ENCODE measurements at regions not wholly inside any gene's neighbourhood (a gene's known extent, or its start where the extent isn't known, plus 50 kb on each side); places are given as distances from the start of the nearest gene placed in this dataset.

DNA sequence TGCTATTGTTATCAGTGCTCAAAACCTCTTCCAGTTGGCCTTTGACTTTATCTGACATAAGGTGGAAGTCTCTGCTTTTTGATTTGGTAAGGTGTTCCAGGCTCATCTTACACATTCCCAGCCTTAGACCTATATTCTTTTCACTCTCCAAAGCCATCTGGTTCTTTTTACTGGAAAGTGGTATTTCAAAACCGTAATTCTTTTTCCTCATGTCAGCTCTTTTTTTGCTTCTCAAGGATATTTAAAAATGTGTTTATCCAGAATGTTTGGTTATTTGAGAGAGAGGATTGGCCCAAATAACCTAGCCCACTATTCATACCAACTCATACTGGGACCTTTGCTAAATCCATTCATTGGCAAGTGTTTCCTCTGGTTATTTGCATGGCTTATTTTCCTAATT lies 411.2 kb upstream of the PIK3C3 start:
- DNase-seq (ENCODE audit: low read depth): no peak

DNA sequence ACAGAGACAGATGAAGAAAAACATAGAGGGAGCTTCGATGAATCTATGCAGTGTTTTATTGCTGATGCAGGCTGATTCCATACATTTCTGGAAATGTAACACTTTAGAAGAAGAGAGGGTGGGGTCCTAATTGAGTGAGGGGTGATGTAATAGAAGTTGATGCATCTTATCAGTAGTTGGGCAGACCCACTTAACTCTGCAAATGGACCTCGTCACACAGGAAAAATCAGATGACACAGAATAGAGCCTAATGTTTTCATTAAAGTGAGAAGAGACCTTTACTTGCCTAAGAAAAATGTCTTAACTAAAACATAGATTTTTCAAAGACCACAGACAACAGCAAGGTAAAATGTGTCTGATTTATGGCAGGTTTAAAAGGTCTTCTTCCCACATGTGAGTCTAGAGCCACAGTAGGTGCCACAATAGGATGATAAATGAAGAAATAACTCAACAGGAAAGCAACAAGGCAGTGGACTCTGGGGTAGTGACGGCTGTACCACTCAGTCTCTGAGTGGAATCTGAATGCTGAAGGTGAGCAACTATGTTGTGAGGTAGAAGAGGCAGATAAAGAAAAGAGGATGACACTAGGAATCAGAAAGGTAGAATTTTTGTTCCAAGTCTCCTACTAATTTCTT lies 414.7 kb upstream of the PIK3C3 start:
- DNase-seq (ENCODE audit: low read depth): no peak

DNA sequence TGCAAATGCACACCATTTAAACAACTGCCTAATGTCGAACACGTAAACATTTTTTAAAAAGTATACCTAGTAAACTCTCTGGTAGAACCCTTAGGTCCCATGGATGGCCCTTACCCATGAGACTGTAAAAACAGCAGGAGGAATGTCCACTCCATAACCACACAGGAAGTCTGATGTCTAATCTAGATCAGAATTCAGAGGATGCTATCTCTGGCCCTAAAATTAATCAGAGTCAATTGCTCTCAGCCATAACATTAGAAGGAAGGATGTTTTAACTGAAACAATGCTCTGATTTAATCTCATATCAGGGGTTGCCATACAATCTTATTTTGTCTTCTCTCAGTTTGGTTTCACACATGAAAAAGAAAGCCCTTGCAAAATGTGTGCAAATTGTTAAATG lies 416.3 kb upstream of the PIK3C3 start:
- no peak for DNase-seq (ENCODE audit: low read depth)

DNA sequence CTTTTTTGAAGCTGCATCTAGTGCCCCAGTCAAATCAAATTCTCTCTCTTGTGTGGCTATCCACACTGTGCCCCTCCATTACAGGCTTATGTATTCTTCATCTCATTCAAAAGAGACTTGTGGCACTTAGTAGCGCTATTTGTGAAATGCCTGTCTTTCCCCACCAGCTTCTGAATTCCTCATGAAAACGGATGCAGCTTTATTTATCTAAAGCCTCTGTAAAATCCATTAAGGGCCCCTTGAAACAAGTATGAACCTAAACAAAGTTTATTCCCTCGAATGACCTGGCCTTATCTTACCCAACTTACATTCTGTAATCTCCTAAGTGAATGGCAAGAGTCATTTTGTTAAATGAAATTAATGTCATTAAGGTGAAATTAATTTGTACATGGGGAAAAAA lies 417.4 kb upstream of the PIK3C3 start:
- no peak for DNase-seq (ENCODE audit: low read depth)

DNA sequence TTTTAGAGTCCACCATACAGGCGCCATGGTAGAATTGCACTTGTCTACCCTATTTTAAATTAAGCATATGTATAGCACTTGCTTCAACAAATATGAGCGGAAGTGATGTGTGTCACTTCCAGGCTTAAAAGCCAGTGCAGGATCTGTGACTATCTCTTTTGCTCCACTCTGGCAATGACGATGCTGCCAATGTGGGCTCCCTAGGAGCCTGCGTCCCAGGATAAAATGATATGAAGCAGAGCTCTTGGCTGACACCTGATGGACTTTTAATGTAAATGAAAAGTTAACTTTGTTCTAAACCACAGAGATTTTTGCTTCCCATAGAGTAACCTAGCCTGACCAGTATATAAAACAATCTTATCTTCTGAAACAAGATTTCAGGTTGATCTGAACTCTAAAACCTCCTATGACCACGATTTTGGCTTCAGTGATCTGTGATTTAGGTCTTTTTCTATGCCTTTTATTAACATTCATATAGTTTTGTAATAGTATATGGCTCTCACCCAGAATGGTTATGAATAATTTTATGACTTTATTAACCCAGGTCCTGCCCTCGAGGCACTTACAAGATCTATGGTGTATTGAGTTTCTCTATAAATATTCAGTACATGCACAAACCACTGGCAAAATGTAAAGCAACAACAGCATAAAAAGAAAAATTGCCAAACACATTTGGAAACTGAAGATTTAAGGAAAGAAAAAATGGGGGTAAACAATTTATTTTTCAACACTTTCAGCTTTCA lies 422.5 kb upstream of the PIK3C3 start:
- no peak for DNase-seq (ENCODE audit: low read depth)

DNA sequence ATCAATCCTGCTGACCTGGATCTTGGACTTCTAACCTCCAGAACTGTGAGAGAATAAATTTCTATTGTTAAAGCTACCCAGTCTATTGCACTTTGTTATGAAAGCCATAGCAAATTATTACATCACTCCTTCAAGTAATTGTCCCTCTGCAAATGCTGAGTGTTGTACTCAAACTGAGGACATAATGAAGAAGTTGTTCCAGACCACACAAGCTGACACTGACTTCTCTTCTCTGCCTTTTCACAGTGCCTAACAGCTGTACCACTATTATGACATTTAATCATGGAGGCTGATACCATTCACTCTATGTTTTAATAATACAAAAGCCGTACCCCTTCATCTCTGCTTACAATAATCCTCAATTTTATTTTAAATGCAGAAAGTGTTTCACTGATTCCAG lies 424.1 kb upstream of the PIK3C3 start:
- DNase-seq (ENCODE audit: low read depth): no peak

DNA sequence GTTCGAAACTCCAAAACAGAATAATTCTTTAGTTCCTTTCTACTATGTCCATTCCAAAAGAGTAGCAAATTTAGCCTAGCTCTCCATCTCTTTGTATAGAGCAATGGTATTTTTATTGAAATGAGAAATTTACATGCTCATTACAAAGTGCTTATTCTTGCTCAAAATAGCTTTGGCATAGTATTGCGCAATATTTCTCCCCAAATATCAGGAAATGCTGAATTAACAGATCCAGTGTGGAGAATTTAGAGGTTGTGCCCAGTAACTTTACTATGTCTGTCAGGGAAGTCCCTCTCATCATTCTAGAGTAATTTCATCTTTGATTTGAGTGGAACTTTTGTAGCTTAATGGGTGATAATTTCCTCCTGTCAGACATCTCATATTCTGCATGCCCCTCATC lies 425.9 kb upstream of the PIK3C3 start:
- DNase-seq (ENCODE audit: low read depth): no peak

DNA sequence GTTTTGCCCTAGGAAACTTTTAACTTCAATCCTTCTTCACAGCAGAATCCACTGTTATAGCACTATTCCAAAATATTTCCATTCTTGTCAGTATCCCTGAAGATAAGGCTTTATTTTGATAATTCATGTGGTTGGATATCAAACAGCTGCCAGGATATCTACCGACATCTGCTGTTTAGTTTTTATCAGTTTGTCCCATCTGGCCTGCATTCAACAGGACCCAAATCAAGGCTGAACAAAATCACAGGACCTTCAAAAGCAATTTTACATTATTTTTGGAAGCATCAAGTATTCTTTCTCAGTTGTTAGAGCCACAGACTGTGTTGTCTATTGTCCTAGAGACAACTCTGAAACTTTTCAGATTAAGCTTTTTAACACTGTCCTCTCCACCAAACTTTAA lies 429.0 kb upstream of the PIK3C3 start:
- no peak for DNase-seq (ENCODE audit: low read depth)

DNA sequence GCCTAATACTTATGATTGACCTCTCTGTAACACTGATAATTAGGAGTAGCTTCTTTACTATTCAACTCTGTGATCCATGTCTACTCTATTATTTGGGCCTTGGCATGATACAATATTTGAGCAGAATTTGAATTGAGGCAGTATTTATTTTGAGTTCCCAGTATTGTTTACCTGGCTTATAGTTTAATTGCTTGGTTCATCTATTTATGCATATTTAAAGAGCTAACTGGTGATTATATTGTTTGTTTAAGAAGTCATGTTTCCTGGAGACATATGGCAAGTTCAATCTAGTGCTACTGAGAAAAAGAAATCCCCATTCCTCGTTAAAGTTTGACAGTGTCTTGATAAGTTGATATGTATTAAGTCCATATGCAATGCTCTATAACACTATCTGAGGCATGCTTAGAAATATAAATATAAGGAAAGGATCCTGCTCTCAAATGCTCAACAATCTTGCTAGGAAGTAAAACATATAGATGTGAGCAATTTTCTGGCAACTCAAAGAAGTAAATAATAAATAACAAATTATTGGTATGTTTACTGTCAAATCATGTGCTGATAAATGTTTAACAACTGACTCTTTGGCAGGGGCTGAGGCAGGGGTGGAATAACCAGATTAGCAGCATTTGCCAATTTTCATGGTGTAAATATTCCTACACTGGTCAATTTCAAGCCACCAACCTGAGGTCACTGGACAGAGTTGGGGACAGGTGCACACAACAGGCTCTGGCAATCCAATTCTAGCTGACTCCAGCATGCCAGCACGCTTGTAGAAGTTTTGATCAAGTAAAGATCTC lies 430.2 kb upstream of the PIK3C3 start:
- DNase-seq (ENCODE audit: low read depth): no peak

DNA sequence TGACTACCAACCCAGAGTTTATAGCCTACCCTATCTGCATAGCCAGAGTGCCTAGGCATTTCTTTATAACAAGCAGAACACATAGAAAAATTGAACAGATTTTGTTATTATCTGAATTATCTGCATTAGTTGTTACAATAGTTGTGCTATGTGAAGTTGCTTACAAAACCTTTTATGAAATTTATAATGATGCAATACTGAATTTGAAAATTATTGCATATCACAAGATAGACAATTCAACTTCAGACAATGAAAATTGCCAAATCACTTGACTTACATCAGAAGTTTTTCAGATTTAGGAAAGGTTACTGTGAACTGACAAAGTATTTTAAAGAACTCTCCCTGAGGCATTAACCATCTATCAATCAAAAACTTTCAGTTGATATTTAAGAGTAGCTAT lies 437.9 kb upstream of the PIK3C3 start:
- no peak for DNase-seq (ENCODE audit: low read depth)

DNA sequence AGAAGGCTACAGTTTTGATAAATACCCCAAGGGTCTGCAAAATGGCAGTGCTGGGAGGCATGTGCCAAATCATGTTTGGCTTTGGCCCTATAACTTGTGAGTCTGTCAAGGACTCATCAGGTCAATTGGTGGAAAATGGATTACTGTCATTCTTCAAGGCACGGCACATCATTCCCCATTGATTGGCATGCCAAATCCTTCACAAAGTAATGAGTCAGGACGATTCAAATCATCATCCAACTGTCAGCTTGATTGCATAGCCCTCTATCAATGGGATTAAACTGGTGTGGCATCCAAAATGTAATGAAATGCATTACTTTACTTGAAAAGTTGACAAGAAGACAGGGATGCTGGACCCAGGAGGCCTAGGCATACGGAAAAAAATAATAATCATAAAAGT lies 441.6 kb upstream of the PIK3C3 start:
- no peak for DNase-seq (ENCODE audit: low read depth)

DNA sequence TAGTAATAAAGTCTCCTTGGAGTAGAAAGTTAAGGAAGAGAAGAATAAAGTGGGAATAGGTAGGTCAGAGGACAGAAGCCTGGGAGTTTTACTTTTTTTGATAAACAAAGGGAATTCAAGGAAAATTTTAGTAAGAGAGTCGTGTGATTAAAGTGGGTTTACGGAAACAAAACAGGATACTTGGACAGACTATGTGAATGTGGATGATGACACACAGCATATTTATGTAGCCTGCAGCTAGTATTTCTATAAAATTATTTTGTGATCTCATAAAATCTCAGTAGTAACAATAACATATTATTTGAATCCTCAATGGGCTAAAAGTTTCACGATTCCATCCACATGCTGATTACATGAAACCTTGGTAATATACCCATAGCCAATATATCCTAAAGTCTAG lies 450.7 kb upstream of the PIK3C3 start:
- no peak for DNase-seq (ENCODE audit: low read depth)

DNA sequence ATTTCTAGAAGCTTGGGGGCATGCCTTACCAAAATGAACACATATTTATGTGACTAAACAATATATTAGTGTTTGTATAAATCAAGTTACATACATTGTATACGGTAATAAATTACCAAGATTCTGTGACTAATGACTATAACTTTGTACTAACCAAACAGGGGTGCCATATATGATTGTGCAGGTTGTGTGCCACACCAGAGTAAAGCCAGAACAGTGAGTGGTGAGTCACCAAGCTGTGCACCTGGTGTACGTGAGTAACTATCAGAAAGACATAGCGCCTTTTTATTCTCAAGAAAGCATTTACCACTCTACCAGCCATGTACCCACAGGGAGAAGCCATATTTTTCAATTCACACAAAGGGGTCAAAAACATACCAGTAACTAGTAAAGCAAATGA lies 453.2 kb upstream of the PIK3C3 start:
- DNase-seq (ENCODE audit: low read depth): no peak

DNA sequence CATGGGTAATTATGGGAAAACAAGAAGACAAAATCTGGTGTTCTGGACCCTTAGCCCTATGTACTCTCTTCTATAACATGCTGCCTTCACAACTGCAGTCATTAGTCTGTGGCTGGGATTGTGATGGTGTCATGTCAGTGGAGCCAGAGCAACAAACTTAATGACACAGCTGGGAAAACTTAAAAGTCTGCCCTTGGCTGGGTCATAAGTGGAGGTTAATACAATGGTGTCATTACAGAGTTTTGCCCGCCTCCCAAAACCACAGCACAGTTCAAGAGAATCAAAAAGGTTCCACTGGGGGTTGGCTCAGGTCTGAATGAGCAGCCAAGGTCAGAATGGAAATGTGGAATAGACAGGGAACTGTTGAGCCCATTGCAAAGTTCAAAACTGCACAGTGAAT lies 455.7 kb upstream of the PIK3C3 start:
- no peak for DNase-seq (ENCODE audit: low read depth)

DNA sequence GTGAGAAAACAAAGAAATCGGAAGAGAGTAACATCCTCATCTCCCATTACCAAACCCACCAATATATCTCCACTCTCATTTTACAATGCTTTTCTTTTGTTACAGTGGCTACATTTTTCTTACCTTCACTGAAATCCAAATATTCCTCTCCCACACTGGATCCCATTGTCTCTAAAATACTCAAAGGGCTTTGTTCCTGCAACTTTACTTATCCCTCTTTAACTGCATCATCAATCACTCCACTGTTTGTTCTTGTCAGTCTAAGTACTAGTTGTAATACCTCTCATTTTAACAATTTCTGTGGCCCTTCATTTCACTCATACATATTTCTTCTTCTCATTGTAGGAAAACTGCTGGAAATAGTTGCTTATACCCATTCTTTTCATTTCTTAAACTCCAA lies 464.2 kb upstream of the PIK3C3 start:
- no peak for DNase-seq (ENCODE audit: low read depth)

DNA sequence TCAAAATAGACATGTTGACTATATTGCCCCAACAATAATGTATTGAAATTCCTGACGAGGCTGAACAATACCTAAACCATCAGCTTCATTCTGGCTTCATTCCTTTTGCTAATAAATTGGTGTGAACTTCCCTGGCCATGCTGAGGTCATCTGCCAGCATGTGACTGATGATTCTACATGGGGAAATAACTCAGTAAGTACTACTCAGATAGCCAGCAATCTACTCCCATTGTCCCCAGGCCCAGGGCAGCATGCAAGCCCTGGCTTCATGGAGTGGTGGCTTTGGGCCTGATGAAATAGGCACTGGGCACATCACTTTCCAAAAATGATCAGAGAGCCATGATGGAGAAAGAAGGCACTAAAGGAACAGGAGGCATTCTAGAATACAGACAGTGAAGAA lies 468.5 kb upstream of the PIK3C3 start:
- DNase-seq (ENCODE audit: low read depth): no peak

DNA sequence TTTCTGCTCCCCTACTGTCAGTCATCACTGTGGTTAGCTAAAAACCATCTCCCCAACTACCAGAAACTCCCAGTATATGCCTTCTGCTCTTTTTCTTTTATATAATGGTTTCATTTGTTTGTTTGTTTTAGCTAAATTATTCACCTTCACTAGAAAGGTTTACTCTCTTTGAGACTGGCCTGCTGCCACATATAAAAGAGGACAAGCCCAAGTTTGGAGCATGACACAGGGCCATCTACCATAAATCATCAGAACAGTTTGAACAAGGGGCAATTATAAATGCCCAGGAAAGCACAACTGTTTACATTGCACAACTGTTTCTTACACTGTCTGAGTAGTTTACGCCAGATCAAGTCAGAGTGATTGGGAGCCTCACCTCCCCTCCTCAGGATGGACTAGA lies 471.0 kb upstream of the PIK3C3 start:
- DNase-seq (ENCODE audit: low read depth): no peak

DNA sequence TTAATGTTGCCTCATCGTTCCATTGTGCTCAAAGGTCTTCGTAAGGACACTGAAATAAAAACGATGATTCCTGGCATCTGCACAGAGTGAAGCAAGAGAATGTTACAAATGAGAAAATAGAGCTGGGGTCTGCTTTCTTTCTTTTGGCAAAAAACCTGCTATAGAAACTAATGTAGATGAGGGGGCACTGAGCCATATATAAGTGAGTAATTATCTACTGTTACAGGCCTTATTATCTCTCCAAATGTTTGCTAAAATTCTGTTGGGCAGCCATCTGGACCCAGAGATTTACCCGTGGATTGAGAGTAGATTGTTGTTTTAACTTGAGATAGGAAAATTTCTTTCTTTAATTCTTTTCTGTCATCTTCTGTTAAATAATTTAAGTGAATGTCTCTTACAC lies 472.5 kb upstream of the PIK3C3 start:
- no peak for DNase-seq (ENCODE audit: low read depth)

DNA sequence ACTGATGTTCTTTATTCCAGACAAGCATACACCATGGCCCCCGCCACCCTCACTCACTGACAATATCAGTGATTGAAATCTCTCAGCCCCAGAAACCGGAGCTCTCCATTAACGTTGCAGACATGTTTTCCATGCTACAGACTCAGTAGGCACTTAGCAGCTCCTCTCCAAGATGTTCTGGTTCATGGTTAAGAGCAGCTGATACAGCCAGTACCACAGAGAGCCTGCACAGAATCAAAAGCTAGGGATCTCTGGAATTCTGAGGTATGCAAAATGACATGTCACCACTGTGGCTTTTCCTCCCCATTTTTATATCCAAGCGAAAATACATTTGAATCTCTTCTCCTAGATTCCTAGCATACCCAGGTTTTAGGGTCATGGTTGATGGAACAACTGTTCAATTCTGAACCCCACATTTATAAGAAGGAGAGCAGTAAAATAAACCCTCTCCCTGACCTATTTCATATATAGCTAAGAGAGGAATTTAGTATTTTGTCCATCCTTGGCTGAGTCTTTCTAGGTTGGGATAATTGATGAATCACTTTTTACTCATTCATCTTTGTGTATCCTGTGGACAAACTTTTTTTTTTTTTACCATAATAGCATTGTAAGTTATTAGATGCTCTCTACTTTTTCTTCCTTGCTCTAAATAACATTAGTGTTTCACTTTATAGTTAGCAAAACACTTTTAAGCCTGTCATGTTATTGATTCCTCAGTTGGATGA lies 488.4 kb upstream of the PIK3C3 start:
- no peak for DNase-seq (ENCODE audit: low read depth)

DNA sequence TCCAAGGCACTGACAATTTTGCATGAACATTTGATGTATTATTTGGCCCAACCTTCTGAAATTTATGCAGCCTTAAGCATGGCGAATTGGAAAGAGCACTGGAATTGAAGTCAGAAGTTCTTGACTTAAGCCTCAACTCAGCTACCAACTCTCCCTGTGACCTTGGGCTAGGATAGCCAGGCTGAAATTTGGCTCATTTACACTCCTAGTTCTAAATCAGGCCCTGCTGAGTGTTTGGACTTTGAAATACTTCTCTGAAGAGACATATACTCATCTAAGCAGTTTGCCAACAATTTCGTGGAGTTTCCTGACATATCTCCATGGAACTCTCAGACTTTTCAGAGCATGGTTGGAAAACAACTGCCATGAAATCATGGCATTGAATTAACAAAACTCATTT lies 489.6 kb upstream of the PIK3C3 start:
- no peak for DNase-seq (ENCODE audit: low read depth)

DNA sequence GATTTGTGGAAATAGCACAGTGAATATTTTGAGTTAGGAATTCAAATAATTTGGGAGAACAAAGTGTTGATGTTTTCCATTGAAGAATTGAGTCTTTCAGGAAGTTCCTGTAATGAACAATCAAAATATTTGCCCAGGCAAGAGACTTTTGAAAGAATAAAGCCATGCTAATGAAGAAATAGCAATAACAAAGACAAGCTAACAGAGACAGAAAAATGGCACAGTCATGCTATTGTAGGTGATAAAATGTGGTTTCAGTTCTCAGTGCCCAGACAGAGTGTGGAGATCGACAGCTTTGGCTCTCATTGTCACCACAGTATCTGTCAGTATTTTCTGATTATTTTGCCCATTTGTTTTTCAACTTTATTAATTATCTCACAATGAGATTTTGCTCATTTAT lies 490.8 kb upstream of the PIK3C3 start:
- no peak for DNase-seq (ENCODE audit: low read depth)

DNA sequence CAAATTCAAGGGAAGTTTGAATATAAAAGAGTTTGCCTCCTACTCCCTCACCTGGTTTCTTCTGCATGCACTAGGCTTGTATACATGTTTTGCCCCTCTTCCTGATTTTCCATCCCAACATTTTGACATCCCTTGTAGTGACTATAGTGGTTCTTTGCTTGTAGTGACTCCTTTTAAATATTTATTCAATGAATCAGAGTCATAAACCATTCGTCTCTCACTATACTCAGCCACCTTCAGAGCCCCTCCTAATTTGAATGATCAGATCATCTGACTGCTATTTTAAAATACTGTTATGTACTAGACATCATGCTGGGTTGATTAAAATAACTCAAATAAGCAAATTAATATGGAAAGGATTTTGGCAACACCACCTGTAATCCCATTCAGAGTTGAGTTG lies 492.1 kb upstream of the PIK3C3 start:
- DNase-seq (ENCODE audit: low read depth): no peak

DNA sequence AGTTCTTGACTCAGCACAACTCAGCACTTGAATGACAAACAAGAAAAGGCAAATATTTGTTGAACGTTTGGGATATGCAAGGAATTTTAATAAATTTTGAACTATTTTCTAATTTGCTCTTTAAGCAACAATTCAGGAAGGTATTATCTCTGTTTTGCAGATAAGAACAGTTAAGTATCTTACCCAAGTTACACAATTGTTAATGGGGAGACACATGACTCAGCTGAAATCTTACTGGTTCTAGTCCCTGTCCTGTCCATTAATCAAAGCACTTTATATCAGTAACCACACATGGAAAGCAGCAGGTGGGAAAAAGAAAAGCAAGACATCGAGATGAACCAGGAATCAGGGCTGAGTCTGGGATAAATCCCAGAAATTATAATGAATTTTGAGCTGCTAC lies 493.9 kb upstream of the PIK3C3 start:
- DNase-seq (ENCODE audit: low read depth): no peak

All from EH (cell line).